A549 (cell line): ENCODE measurements at regions not wholly inside any gene's neighbourhood (a gene's known extent, or its start where the extent isn't known, plus 50 kb on each side); places are given as distances from the start of the nearest gene placed in this dataset.

Experiments used
- ATAC-seq, 2 experiments: fragments of 200-7000 bp in 1 of 2; fragments of >200 bp in 1 of 2; cut with Nextera tagmentation in 1 of 2; cut with Tn5 transposase in 1 of 2; 3 replicates each; pipeline versions ENCODE4 v1.8.0 to v1.9.1; 2018 to 2020; ENCODE audit warnings: mild to moderate bottlenecking in 1 of 2, moderate library complexity in 1 of 2
- CTCF ChIA-PET: fragments of 300-600 bp; sonication (Branson Sonifier 250); formaldehyde crosslinking; extraction: SDS; loops from one replicate; lab custom pipeline; 2021; ENCODE audit warnings: antibody characterized with exemption, inconsistent platforms; lab: Yijun Ruan, JAX
- POLR2A ChIA-PET: fragments of 350-600 bp; formaldehyde crosslinking; extraction: SDS; loops from one replicate; lab custom pipeline; 2021; ENCODE audit warnings: antibody characterized with exemption, inconsistent platforms; lab: Yijun Ruan, JAX
- DNase-seq, 2 experiments: peaks; one replicate each; pipeline versions ENCODE4 v3.0.0 to v3.0.0-alpha.2; 2011 to 2016; ENCODE audit warnings: low read depth in 1 of 2, low spot score in 1 of 2
- FAIRE-seq: peaks from 2 replicates; lab custom pipeline; 2011; peaks lifted over from hg19 to GRCh38; lab: Jason Lieb, UNC
- H3K27ac ChIP-seq, 2 experiments: fragments of >200 bp; sonication (Bioruptor Twin); formaldehyde crosslinking; 3 replicates each; pipeline ENCODE4 v1.5.1; 2016 to 2017
- H3K4me1 ChIP-seq: fragments of >200 bp; sonication (Bioruptor Twin); formaldehyde crosslinking; 3 replicates; pipeline ENCODE4 v1.6.1; 2016
- H3K4me2 ChIP-seq: fragments of >200 bp; sonication (Bioruptor Twin); formaldehyde crosslinking; 3 replicates; pipeline ENCODE4 v1.6.1; 2016
- H3K4me3 ChIP-seq: fragments of >200 bp; sonication (Bioruptor Twin); formaldehyde crosslinking; 3 replicates; pipeline ENCODE4 v1.5.1; 2016
- H3K9me3 ChIP-seq: fragments of >200 bp; sonication (Bioruptor Twin); formaldehyde crosslinking; 3 replicates; pipeline ENCODE4 v1.6.1; 2016
- CBX2 ChIP-seq: fragments of 200-600 bp; sonication (generic); IDR thresholded peaks from 2 replicates; pipeline ENCODE4 v1.6.1; 2016; ENCODE audit warnings: low read depth, mild to moderate bottlenecking, borderline replicate concordance
- CHD2 ChIP-seq: fragments of 150-350 bp; IDR thresholded peaks from 2 replicates; pipeline ENCODE4 v1.6.1; 2014; ENCODE audit warnings: low read length; ENCODE audit not compliant: partially characterized antibody
- EHMT2 ChIP-seq: fragments of 200-600 bp; sonication (generic); IDR thresholded peaks from 2 replicates; pipeline ENCODE4 v1.6.1; 2016; ENCODE audit warnings: antibody characterized with exemption, low read depth, mild to moderate bottlenecking, moderate library complexity
- ESRRA ChIP-seq: fragments of 150-350 bp; IDR thresholded peaks from 2 replicates; pipeline ENCODE4 v1.6.1; 2014; ENCODE audit warnings: mild to moderate bottlenecking, low read length, borderline replicate concordance
- FOSB ChIP-seq: fragments of 250-450 bp; sonication (Bioruptor Pico); IDR thresholded peaks from 2 replicates; pipeline ENCODE4 v1.5.0; 2020; ENCODE audit warnings: mild to moderate bottlenecking, moderate library complexity
- GATA3 ChIP-seq: IDR thresholded peaks from 2 replicates; pipeline ENCODE4 v1.6.1; 2012; ENCODE audit warnings: borderline replicate concordance
- HEYL ChIP-seq: fragments of 250-450 bp; sonication (Bioruptor Pico); IDR thresholded peaks from 2 replicates; pipeline ENCODE4 v1.8.0; 2021; ENCODE audit warnings: mild to moderate bottlenecking, moderate library complexity
- HOXA7 ChIP-seq: fragments of 250-450 bp; sonication (Bioruptor Pico); IDR thresholded peaks from 2 replicates; pipeline ENCODE4 v1.5.0; 2020; ENCODE audit warnings: mild to moderate bottlenecking, moderate library complexity
- HOXB13 ChIP-seq: fragments of 250-450 bp; sonication (Bioruptor Pico); IDR thresholded peaks from 2 replicates; pipeline ENCODE4 v1.5.0; 2020; ENCODE audit warnings: low read depth, mild to moderate bottlenecking, moderate library complexity
- JUNB ChIP-seq: fragments of >200 bp; sonication (Bioruptor Twin); formaldehyde crosslinking; IDR thresholded peaks from 2 replicates; pipeline ENCODE4 v1.6.1; 2016
- KDM1A ChIP-seq: fragments of 200-600 bp; sonication (generic); IDR thresholded peaks from 2 replicates; pipeline ENCODE4 v1.6.1; 2016; ENCODE audit warnings: low read depth, mild to moderate bottlenecking
- NFE2L2 ChIP-seq: fragments of 150-350 bp; conservative IDR thresholded peaks from 2 replicates; pipeline ENCODE4 v1.6.1; 2014; ENCODE audit warnings: low read length
- NPAS2 ChIP-seq: fragments of 250-450 bp; sonication (Bioruptor Pico); IDR thresholded peaks from 2 replicates; pipeline ENCODE4 v1.8.0; 2022; ENCODE audit warnings: mild to moderate bottlenecking, moderate library complexity, borderline replicate concordance
- NR3C1 ChIP-seq: fragments of >200 bp; sonication (Bioruptor Twin); formaldehyde crosslinking; IDR thresholded peaks from 3 replicates; pipeline ENCODE4 v1.6.1; 2017
- PHF8 ChIP-seq: fragments of 200-600 bp; sonication (generic); IDR thresholded peaks from 2 replicates; pipeline ENCODE4 v1.6.1; 2016; ENCODE audit warnings: low read depth, mild to moderate bottlenecking, antibody characterized with exemption, moderate library complexity, borderline replicate concordance
- POLR2A ChIP-seq: IDR thresholded peaks from 2 replicates; pipeline ENCODE4 v1.6.1; 2012; ENCODE audit warnings: mild to moderate bottlenecking, low read length
- SMC3 ChIP-seq: fragments of >200 bp; sonication (Bioruptor Twin); formaldehyde crosslinking; IDR thresholded peaks from 3 replicates; pipeline ENCODE4 v1.6.1; 2018; ENCODE audit warnings: inconsistent platforms
- SREBF2 ChIP-seq: fragments of 450-650 bp; IDR thresholded peaks from 2 replicates; pipeline ENCODE4 v1.6.1; 2014; ENCODE audit warnings: mild to moderate bottlenecking, moderate library complexity
- TP53 ChIP-seq: fragments of 250-450 bp; sonication (Bioruptor Pico); IDR thresholded peaks from 2 replicates; pipeline ENCODE4 v1.5.0; 2021; ENCODE audit warnings: mild to moderate bottlenecking, moderate library complexity
- ZFP36 ChIP-seq: fragments of 450-650 bp; IDR thresholded peaks from 2 replicates; pipeline ENCODE4 v1.6.1; 2014; ENCODE audit warnings: borderline replicate concordance; ENCODE audit not compliant: partially characterized antibody
- WGBS: methylation state at CpG from one replicate; pipeline ENCODE4 v1.1.6; 2017; ENCODE audit errors: missing lambda C conversion rate; 5-methylcytosine and 5-hydroxymethylcytosine counted together
- TF ChIP-seq, protein P1 (sequence below): fragments of >200 bp; sonication (Bioruptor Twin); formaldehyde crosslinking; IDR thresholded peaks from 3 replicates; pipeline ENCODE4 v1.5.1; 2016
- TF ChIP-seq, protein P2 (sequence below): IDR thresholded peaks from 2 replicates; pipeline ENCODE4 v1.6.1; 2012
- TF ChIP-seq, protein P3 (sequence below): fragments of 250-450 bp; sonication (Bioruptor Pico); IDR thresholded peaks from 2 replicates; pipeline ENCODE4 v1.5.0; 2021; ENCODE audit warnings: mild to moderate bottlenecking, moderate library complexity, borderline replicate concordance
- TF ChIP-seq, protein P4 (sequence below): fragments of 150-350 bp; IDR thresholded peaks from 2 replicates; pipeline ENCODE4 v1.6.1; 2014; ENCODE audit warnings: low read depth, mild to moderate bottlenecking, low read length

DNA sequence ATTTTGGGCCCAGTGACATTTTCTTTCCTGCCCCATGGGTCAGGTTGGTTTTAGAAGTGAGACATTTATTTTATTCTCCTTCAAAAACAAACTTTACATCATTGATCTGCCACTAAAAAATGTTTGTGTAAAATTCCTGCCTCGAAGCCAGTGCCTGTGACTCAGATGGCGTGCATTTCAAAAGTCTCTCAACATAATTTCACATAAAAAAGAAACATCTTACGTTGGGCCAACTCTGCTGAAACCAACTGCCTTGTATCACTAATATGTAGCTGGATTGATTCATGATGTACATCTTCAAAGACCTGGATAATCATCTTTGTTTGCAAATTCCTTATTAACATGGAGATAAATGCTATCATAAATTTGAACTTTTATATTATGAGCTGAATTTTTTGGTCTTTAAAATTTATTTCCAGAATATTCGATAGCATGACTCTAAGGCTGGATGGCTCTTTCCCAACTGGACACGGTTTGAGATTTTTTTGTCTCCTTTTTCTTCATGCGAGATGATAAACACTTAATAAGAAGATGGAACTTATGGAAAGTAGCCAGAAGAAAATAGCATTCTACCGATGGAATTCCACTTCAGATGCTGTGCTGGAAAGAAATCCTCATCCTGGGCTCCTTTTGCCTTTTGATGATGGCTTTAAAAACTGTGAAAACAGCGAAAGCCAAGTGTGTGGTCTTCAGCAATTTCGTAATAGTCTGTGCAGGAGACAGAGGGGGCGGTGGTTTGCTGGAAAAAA is 420.5 kb downstream of the FGF9 start:
- Histone ChIP-seq H3K4me1 (no peaks in the 10 kb centered on the region), H3K9me3 (no peaks in the 10 kb centered on the region), H3K4me2 (no peak overlapping the region), H3K27ac (no peak overlapping the region), H3K4me3 (no peak overlapping the region)
- 23% methylated on average over 10 of the region's 10 CpGs for WGBS
- POLR2A ChIA-PET, result no interaction called here
- DNase-seq (no peak), FAIRE-seq (no peak), ATAC-seq (no peak)
- CTCF ChIA-PET, result no interaction called here
- TF ChIP-seq CHD2 (no peak), ZFP36 (no peak), JUNB (no peak), NPAS2 (CRISPR knock-in tag) (no peak), ESRRA (no peak), POLR2A (no peak), PHF8 (no peak), EHMT2 (no peak), NR3C1 (no peak), HEYL (no peak), SMC3 (no peak)
- TF ChIP-seq, protein P1, sequence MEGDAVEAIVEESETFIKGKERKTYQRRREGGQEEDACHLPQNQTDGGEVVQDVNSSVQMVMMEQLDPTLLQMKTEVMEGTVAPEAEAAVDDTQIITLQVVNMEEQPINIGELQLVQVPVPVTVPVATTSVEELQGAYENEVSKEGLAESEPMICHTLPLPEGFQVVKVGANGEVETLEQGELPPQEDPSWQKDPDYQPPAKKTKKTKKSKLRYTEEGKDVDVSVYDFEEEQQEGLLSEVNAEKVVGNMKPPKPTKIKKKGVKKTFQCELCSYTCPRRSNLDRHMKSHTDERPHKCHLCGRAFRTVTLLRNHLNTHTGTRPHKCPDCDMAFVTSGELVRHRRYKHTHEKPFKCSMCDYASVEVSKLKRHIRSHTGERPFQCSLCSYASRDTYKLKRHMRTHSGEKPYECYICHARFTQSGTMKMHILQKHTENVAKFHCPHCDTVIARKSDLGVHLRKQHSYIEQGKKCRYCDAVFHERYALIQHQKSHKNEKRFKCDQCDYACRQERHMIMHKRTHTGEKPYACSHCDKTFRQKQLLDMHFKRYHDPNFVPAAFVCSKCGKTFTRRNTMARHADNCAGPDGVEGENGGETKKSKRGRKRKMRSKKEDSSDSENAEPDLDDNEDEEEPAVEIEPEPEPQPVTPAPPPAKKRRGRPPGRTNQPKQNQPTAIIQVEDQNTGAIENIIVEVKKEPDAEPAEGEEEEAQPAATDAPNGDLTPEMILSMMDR, result no peak
- TF ChIP-seq, protein P2, sequence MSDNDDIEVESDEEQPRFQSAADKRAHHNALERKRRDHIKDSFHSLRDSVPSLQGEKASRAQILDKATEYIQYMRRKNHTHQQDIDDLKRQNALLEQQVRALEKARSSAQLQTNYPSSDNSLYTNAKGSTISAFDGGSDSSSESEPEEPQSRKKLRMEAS, result no peak
- TF ChIP-seq, protein P3, sequence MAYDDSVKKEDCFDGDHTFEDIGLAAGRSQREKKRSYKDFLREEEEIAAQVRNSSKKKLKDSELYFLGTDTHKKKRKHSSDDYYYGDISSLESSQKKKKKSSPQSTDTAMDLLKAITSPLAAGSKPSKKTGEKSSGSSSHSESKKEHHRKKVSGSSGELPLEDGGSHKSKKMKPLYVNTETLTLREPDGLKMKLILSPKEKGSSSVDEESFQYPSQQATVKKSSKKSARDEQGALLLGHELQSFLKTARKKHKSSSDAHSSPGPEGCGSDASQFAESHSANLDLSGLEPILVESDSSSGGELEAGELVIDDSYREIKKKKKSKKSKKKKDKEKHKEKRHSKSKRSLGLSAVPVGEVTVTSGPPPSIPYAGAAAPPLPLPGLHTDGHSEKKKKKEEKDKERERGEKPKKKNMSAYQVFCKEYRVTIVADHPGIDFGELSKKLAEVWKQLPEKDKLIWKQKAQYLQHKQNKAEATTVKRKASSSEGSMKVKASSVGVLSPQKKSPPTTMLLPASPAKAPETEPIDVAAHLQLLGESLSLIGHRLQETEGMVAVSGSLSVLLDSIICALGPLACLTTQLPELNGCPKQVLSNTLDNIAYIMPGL (CRISPR knock-in tag), result no peak
- TF ChIP-seq, protein P4, sequence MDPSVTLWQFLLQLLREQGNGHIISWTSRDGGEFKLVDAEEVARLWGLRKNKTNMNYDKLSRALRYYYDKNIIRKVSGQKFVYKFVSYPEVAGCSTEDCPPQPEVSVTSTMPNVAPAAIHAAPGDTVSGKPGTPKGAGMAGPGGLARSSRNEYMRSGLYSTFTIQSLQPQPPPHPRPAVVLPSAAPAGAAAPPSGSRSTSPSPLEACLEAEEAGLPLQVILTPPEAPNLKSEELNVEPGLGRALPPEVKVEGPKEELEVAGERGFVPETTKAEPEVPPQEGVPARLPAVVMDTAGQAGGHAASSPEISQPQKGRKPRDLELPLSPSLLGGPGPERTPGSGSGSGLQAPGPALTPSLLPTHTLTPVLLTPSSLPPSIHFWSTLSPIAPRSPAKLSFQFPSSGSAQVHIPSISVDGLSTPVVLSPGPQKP, result no peak

DNA sequence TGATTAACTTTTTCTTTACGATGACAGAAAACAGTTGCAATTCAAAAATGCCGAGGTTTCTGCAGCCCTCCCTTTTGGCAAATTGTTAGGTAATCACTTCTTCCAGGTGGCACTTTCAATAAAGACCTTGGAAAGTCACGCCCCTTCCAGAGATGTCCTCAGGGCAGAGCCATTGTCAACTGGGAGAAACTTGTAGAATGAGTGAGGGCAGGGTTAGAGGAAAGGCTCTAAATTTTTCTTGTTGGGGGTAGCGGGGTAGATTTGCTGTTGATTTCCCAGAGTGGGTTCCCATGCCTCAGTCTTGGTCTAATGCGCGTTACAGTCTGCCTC is 421.1 kb downstream of the FGF9 start:
- ChIA-PET CTCF (no interaction called here), POLR2A (no interaction called here)
- Histone ChIP-seq H3K27ac (no peak overlapping the region), H3K4me1 (no peaks in the 10 kb centered on the region), H3K4me2 (no peak overlapping the region), H3K4me3 (no peak overlapping the region), H3K9me3 (no peaks in the 10 kb centered on the region)
- 46% methylated on average over 6 of the region's 6 CpGs for WGBS
- no peak for FAIRE-seq
- no peak for ATAC-seq
- TF ChIP-seq FOSB (no peak), NPAS2 (CRISPR knock-in tag) (no peak), CHD2 (no peak)
- no peak for DNase-seq

DNA sequence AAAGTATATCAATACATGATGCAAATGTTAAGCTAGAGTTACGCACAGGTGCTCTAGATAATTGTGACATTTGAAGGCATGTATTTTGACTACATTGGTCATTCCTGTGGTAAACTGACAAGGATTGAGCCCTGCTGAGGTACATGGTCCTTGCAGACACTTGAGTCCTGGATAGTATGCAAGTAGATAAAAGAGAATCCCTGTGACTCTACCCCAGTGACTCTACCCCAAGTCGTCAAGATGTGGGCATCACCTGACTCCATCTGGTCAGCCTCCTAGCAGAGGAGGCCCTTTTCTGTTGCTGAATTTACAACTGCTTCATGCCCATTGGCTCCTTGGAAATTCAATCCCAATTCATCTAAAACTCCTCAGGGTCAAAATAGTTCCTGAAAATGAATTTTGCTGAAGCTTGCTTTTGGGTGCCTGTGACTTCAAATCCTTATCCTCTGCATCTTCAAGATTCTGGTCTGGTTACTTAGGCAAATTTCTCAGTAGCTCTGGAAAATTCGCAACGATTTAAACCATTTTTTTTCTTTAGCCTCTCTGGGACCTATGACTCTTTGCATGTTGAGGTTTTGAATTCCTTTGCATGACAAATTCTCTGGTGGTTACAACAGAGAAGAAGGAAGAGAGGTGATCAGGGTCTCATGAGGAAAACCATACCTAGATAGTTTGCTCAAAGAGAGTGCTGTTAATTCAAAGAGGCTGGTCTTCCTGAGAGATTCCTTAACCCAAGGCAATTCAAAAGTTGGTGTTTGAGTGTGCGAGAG is 422.1 kb downstream of the FGF9 start:
- no peaks in the 10 kb centered on the region for H3K9me3 ChIP-seq
- no peak for ATAC-seq
- no peak overlapping the region for H3K4me3 ChIP-seq
- POLR2A ChIA-PET, result no interaction called here
- no peak overlapping the region for H3K27ac ChIP-seq
- WGBS, result 49% methylated on average over 5 of the region's 5 CpGs
- no peaks in the 10 kb centered on the region for H3K4me1 ChIP-seq
- no peak overlapping the region for H3K4me2 ChIP-seq
- FAIRE-seq, result no peak
- CTCF ChIA-PET, result no interaction called here
- no peak for DNase-seq
- TF ChIP-seq CBX2 (no peak), HOXB13 (CRISPR knock-in tag) (no peak), JUNB (no peak), SREBF2 (no peak), NFE2L2 (no peak), TP53 (no peak), HOXA7 (no peak), KDM1A (no peak), GATA3 (no peak)
- TF ChIP-seq, protein P1, result no peak
- TF ChIP-seq, protein P3 (CRISPR knock-in tag), result no peak
